ENCODE measurements at regions not wholly inside any gene's neighbourhood (a gene's known extent, or its start where the extent isn't known, plus 50 kb on each side); places are given as distances from the start of the nearest gene placed in this dataset.

DNA sequence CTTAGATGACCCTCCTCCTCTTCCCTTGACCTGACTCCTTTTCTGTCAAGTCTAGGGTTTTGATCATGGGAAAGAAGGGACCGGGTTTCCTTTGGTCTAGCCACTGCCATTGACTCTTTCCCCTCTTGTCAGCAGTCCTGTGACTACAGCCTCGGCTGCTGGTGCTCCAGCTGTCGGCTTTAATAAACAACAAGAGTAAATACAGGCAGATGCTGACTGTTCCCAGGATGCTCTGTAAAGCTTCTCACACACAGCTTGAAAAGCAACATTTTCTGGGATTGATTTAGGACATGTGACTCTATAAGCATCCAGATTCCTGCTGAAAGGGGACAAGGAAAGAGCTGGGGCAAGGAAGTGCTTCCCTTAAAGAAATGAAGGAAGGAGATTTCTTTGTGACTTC, 53.5 kb upstream of the CTTNBP2NL start:
- TF ChIP-seq POLR2A (IDR thresholded peaks at IDR 0.05; ENCODE audit: extremely low read depth, insufficient read length): no peak
- TF ChIP-seq, protein P1, sequence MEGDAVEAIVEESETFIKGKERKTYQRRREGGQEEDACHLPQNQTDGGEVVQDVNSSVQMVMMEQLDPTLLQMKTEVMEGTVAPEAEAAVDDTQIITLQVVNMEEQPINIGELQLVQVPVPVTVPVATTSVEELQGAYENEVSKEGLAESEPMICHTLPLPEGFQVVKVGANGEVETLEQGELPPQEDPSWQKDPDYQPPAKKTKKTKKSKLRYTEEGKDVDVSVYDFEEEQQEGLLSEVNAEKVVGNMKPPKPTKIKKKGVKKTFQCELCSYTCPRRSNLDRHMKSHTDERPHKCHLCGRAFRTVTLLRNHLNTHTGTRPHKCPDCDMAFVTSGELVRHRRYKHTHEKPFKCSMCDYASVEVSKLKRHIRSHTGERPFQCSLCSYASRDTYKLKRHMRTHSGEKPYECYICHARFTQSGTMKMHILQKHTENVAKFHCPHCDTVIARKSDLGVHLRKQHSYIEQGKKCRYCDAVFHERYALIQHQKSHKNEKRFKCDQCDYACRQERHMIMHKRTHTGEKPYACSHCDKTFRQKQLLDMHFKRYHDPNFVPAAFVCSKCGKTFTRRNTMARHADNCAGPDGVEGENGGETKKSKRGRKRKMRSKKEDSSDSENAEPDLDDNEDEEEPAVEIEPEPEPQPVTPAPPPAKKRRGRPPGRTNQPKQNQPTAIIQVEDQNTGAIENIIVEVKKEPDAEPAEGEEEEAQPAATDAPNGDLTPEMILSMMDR (IDR thresholded peaks at IDR 0.05; ENCODE audit: low read depth, low read length): no peak
- TF ChIP-seq, protein P2, sequence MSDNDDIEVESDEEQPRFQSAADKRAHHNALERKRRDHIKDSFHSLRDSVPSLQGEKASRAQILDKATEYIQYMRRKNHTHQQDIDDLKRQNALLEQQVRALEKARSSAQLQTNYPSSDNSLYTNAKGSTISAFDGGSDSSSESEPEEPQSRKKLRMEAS (IDR thresholded peaks at IDR 0.05; ENCODE audit: low read depth, low read length): no peak
- TF ChIP-seq MYC (IDR thresholded peaks at IDR 0.05; ENCODE audit: low read depth, low read length): no peak
